Activated T-cell treated with anti-CD3 and anti-CD28 coated beads, Interleukin-2, amount 50 U/mL, for 1 hour (primary cell): ENCODE measurements at regions not wholly inside any gene's neighbourhood (a gene's known extent, or its start where the extent isn't known, plus 50 kb on each side); places are given as distances from the start of the nearest gene placed in this dataset.

Experiments used
- DNase-seq: peaks from one replicate; pipeline ENCODE4 v3.0.0-alpha.2; 2020

- no peak for DNase-seq
Observed at GRCh38 chr6:156647140-156647784, 129.9 kb upstream of the ARID1B start.

DNA sequence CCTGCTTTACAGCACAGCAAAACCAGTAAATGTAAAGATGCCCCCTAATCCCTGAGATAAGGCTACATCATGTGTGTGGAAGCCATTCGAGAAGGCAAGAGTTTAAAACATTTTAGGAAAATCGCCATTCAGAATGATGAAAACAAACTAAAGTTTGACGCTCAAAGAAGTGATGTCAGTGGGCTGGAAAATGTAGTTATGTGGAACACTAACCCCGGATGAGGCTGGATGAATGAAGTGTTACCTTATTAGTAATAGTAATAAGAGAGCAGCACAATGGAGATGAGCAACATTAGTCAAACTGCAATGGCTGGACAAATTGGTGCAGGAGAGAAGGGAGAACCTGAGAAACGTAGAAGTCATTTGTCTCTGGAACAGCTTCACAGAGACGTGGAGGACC is 130.7 kb upstream of the ARID1B start:
- DNase-seq: no peak

- no peak for DNase-seq
Observed at GRCh38 chr6:156645097-156645496, 132.1 kb upstream of the ARID1B start.

DNA sequence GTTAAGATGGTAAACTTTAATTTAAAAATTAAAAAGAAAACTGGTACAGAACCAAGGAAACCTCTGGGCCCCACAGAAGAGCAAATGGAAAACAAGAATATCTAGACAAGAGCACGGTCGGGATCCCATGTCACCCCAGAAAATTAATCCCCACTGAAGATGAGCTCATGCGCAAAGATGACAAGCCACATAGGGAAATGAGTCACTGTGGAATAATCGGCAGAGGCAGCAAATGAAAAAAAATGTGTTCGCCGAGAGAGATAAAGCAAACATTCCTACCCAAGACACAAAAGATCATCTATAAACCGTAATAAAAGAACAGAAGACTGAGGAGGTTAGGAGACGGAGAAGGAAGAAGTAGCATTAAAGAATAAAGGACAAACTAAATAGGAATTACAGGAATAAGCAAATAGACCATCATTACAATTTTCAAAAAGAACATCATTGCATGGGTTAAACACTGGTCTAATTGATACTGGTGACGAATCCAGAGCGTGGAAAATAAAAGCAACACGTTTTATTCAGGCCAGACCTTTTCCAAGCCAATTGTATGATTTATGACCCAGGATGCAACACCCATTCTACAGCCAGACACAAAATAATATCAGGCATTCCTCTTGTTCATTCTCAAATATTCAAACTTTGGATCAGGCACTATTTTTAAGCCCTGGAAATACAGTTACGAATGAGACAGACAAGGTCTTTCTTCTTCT is 138.0 kb upstream of the ARID1B start:
- DNase-seq: no peak

DNA sequence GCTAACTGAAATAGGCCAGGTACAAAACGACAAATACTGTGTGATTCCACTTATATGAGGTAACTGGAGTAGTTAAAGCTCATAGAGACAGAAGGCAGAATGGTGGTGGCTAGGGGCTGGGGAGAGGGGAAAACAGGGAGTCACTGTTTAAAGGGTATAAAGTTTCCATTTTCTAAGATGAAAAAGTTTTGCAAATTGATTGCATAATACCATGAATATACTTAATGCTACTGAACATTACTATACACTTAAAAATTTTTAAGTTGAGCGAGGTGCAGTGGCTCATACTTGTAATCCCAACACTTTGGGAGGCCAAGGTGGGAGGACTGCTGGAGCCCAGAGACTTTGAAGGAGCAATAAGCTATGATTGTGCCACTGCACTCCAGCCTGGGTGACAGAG is 138.6 kb upstream of the ARID1B start:
- no peak for DNase-seq

GRCh38 chr6:156634951-156635371 is 142.2 kb upstream of the ARID1B start:
- no peak for DNase-seq

DNA sequence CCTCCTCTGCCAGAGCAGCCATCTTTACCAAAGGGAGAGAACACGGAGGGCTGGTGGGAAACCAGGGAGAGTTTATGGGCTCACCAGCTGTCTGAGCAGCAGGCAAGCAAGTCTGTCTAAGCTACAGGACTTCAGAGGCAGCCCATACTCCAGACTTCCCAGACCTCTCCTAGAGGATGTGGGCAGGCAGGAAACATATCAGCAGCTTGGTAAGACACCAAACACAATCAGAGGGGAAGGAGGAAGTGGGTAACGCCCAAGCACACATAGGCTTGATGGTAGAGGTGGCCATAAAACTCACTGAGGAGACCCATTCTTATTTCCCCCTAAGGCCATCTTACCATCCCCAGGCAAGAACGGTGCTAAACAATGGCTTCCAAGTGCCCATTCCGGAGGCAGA is 143.1 kb upstream of the ARID1B start:
- no peak for DNase-seq

DNA sequence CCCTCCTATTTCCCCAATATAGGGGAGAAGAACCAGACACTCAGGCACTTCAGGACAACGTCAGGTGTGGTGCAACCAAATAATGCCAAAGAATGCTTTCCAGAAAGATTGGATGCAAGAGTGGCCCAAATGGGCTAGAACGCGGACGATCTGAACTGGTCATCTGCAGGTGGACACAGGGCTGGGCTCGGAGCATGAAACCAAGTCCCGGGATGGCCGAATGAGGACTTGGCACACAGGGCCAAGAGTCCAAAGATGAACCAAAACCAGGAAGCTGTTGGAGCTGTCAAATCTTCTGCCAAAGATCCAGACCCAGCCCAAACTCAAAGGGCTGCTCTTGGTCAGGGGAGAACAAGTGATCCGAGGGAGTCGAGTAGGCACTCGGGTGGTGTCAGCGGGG is 143.9 kb upstream of the ARID1B start:
- DNase-seq: no peak

GRCh38 chr6:156630613-156631302 is 146.4 kb upstream of the ARID1B start:
- no peak for DNase-seq

DNA sequence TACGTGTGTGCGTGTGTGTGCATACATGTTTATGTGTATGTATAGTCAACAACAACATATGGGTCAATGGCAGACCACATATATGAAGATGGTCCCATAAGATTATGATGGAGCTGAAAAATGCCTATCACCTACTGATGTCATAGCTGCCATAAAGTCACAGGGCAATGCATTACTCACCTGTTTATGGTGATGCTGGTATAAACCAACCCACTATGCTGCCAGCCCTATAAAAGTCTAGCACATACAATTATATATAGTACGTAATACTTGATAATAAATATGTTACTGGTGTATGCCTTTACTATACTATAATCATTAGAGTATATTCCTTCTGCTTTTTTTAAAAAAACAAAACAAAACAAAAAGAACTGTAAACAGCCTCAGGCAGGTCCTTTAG is 148.4 kb upstream of the ARID1B start:
- no peak for DNase-seq

- DNase-seq: no peak
Observed at GRCh38 chr6:156627524-156627923, 149.7 kb upstream of the ARID1B start.

DNA sequence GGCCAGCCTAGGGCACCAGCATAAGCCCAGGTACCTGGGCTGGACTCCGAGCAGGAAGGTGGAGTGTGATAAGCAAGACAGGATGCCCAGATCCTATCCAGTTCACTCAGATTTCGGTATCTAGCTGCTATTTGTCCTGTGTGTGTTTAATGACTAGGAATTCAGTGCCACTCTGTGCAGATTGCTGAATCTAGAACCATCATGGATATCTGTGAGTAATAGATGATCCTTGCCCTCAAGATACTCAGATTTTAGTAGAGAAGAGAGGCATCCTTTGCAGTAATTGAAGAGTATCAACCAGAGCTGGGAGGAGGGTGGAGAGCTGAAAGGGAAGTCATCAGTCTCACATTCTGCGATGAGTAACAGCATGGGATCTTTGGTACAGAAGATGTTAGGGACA is 155.0 kb upstream of the ARID1B start:
- no peak for DNase-seq

GRCh38 chr6:156620331-156620730 is 156.8 kb upstream of the ARID1B start:
- DNase-seq: no peak

DNA sequence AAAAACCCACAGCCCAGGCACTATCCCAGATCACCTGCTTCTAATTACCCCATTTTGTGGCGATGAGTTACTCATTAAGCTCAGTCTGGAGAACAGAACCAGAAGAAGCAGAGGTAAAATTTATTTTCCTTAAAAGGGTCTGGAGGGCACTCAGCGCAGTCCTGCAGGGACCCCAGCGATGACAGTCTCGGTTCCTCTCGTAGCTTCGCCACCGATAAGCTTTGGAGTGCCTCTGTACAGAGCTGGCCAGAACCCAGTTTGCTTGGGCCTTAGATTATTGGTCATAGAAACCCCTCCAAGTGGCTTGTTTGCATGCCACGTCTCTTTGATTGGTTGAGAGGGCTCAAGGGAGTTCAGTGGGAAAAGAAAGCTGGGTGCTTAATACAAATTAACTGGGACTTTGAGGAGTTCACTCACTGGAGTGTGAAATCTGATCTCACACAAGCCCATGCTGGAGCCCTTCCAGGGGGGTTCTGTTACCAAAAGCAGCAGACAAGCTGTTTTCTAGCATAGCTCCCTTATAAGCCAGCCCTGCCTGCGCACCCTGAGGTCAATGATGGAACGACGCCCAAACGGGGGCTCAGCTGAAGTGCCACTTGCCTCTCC is 158.5 kb upstream of the ARID1B start:
- DNase-seq: no peak

DNA sequence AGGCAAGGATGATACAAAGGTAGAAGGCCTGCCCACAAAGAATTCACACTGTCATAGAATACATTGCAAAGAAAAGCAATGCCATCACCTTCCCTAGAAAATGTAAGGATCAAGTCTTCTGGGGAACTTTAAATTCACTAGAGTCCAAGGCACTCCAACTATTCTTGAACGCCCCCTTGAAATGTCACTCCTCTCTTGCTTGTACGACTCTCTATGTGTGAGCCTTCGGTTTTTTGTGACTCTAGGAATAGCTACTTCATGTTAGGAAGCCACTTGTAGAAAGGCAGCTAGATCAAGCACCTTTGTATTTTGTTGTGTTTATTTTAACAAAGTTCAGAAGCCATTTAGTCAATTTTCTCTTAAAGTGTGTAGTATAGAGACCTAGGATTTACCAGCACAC is 159.2 kb upstream of the ARID1B start:
- no peak for DNase-seq

DNA sequence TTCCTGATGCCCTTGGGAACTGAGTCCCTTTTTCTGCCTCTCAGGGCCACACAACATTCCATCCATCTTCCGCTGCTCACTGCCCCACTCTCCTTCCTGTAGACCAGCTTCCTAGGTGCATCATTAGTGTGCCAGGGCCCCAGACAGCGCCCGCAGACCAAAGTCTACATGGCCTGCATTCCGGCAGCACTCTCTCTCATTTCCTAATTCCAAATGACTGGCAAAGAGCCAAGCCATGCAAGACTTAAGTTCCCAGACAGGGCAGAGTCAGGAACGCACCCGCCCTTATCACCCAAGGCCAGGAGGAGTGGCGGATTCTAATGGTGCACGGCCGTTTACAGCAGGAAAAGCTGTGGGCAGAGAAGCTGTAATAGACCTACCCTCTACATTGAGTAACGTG is 159.8 kb upstream of the ARID1B start:
- no peak for DNase-seq

GRCh38 chr6:156616495-156616894 is 160.7 kb upstream of the ARID1B start:
- no peak for DNase-seq

DNA sequence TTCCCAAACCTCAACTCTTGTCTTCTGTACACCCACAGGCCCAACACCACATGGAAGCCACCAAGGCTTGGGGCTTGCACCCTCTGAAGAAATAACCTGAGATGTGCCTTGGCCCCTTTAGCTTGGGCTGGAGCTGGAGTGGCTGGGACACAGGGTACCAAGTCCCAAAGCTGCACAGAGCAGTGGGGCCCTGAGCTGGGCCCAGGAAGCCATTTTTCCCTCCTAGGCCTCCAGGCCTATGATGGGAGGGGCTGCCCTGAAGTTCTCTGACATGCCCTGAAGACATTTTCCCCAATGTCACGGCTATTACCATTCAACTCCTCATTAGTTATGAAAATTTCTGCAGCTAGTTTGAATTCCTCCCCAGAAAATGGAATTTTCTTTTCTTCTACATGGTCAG is 163.2 kb upstream of the ARID1B start:
- DNase-seq: no peak

GRCh38 chr6:156612361-156612760 is 164.8 kb upstream of the ARID1B start:
- DNase-seq: no peak

DNA sequence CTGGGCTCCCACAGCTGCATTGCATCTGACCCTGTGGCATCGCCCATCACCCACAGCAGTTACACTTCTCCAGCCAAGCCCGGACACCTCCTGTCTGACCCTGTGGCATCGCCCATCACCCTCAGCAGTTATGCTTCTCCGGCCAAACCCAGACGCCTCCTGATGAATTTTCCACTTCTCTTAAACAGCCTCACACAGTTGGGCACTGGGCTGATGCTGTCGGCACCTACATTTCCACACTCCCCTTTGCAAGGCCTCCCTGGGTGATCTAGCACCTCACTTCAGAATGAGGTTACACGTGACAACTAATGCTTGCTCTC is 175.2 kb upstream of the ARID1B start:
- DNase-seq: no peak

DNA sequence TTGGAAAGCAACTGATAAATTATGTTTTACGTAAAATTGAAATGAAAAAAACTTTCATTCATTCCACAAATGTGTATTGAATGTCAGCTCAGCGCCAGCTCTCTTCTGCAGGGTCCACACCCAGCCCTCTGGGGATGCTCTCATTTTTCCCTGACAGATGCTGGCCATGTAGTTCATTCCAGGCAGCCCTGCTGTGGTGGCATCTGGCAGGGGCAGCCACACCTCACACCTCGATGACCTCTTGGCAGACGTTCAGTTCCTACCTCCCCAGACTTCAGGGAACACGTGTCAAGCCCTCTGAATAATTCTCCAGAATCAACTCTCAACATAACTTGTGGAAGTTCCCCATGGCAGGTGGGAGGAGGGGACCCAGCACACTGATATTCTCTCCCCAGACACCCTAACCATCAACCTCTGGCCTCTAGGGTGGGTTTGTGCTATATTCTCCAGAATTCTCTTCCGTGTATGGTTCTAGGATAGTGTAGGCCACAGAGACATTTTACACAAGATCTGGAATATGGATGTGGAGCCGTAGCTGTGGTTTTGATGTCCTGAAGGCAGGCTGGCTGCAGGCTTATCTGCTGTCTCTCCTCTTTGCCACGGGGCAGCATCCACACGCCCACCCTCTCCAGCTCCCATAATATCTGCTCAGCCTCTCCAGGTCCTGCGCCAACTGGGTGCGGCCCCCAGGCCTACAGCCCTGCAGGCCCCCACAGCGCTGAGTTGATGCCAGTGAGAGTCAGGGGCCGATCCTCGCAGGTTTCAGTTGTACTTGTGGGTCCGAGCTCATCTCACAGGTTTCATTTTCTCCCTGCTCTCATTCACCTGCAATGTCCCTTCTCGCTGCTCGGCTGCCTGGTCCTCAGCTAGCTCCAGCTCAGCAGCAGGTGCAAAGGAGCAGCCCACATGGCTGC is 175.8 kb upstream of the ARID1B start:
- no peak for DNase-seq

DNA sequence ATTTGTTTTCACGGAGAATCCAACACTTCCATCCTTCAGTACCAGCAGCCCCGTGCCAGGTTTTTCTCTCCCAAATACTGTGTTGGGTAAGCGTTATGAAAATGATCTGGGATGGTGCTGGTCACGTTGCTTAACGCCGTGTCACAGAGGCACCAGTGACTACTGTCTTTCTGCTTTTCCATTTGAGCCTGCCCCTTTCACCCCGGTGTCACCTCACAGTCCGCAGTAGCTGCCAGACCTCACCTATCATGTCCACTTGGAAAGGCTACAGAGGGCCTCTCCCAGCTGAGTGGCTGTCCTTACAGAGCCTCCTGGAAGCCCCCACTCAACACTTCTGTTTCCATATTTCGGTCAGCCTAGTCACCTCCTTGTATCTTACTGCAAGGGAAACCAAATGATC is 176.5 kb upstream of the ARID1B start:
- DNase-seq: no peak

DNA sequence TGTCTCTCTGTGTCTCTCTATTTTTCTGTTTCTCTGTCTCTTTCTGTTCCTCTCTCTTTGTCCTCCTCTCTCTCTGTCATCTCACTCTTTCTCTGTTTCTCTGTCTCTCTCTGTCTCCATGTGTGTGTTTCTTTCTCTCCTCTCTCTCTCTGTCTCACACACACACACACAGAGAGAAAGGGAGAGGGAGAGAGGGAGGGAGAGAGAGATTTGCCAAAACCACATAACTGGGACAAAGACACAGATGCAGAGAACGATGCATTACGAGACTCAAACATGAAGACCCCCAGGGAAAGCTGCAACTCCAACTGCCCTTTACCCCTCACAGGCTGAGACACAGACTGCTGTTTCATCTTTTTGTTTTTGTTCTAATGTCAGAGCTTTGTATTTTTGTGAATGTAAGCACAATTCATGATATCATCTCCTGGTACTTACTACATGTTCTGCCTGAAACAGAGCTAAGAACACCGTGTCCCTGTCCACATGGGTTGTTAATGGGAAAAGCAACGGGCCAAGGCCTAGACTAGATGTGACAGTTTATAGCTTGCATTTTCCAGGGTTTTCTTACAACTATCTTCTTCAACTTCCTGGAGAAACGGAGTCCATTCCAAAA is 177.1 kb upstream of the ARID1B start:
- DNase-seq: no peak
